ENCODE measurements at regions not wholly inside any gene's neighbourhood (a gene's known extent, or its start where the extent isn't known, plus 50 kb on each side); places are given as distances from the start of the nearest gene placed in this dataset.

DNA sequence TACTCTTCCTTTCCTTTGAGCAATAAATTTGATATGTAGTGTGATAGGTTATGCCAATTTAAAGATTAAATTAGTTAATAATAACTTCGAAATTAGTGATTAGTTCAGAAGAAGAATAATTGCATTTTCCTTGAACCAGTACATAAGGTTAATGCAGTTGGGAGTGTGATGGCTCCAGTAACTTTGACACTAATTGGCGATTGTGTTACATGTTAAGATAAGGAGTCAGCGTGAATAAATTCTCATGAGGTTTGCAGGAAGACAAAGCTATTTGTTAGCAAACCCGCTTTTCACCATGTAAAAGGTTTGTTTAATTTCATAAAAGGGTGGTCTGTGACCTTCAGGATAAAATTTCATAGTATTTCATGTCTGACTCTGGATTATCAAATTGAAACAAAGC lies 1226.8 kb downstream of the SLC16A7 start:
- peaks cover 7% of the 10 kb centered on the region for H3K9me3 Mint-ChIP-seq
- H3K4me1 Mint-ChIP-seq = no peaks in the 10 kb centered on the region
- no peaks in the 10 kb centered on the region for H3K27me3 Mint-ChIP-seq (ENCODE audit: low read depth)
- no peak overlapping the region for H3K4me3 Mint-ChIP-seq
- no peak for DNase-seq (ENCODE audit: low spot score in 2 of 2, unreplicated experiment in 2 of 2)
- no peak overlapping the region for H3K27ac Mint-ChIP-seq
- no peaks in the 10 kb centered on the region for H3K36me3 Mint-ChIP-seq
- TF ChIP-seq, protein P1, sequence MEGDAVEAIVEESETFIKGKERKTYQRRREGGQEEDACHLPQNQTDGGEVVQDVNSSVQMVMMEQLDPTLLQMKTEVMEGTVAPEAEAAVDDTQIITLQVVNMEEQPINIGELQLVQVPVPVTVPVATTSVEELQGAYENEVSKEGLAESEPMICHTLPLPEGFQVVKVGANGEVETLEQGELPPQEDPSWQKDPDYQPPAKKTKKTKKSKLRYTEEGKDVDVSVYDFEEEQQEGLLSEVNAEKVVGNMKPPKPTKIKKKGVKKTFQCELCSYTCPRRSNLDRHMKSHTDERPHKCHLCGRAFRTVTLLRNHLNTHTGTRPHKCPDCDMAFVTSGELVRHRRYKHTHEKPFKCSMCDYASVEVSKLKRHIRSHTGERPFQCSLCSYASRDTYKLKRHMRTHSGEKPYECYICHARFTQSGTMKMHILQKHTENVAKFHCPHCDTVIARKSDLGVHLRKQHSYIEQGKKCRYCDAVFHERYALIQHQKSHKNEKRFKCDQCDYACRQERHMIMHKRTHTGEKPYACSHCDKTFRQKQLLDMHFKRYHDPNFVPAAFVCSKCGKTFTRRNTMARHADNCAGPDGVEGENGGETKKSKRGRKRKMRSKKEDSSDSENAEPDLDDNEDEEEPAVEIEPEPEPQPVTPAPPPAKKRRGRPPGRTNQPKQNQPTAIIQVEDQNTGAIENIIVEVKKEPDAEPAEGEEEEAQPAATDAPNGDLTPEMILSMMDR (IDR thresholded peaks at IDR 0.05; ENCODE audit: unreplicated experiment) = no peak

DNA sequence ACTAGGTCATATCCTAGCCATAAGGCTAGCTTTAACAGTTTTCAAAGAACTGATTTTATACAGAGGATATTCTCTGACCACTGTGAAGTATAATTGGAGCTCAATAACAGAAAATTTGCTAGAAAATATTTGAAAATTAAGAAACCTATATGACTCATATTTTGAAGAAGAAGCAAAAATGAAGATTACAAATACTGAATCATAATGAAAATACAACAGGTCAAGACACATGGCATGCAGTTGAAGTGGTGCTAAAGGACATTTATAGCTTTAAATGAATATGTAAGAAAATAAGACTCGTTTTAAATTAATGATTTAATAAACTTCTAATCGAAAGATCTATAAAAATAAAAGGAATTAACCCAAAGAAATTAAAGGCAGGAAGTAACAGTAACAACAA lies 1234.6 kb downstream of the SLC16A7 start:
- H3K4me3 Mint-ChIP-seq = no peak overlapping the region
- DNase-seq (ENCODE audit: low spot score in 2 of 2, unreplicated experiment in 2 of 2) = no peak
- H3K27me3 Mint-ChIP-seq (ENCODE audit: low read depth) = no peaks in the 10 kb centered on the region
- H3K27ac Mint-ChIP-seq = no peak overlapping the region
- H3K36me3 Mint-ChIP-seq = no peaks in the 10 kb centered on the region
- TF ChIP-seq, protein P1 (IDR thresholded peaks at IDR 0.05; ENCODE audit: unreplicated experiment) = no peak
- no peaks in the 10 kb centered on the region for H3K9me3 Mint-ChIP-seq
- H3K4me1 Mint-ChIP-seq = no peaks in the 10 kb centered on the region

DNA sequence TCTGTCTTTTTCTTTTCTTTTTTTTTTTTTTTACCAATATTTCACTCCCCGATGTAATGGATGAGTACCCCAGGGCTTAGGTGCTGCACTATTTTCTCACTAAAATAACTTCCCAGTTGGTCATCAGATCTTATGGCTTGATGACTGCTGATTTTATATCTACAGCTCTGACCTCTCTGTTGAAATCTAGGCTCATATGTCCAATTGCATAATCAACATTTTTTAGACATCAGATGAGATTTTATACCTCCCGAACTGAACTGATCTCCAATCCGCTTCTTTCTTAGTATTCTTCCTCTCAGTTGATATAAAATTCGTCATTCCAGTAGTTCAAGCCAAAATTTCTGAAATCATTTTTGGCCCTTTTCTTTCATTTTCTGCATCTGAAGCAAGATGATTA lies 1236.5 kb downstream of the SLC16A7 start:
- no peaks in the 10 kb centered on the region for H3K4me1 Mint-ChIP-seq
- H3K36me3 Mint-ChIP-seq = no peaks in the 10 kb centered on the region
- DNase-seq (ENCODE audit: low spot score in 2 of 2, unreplicated experiment in 2 of 2) = no peak
- no peaks in the 10 kb centered on the region for H3K9me3 Mint-ChIP-seq
- TF ChIP-seq, protein P1 (IDR thresholded peaks at IDR 0.05; ENCODE audit: unreplicated experiment) = no peak
- H3K4me3 Mint-ChIP-seq = no peak overlapping the region
- H3K27ac Mint-ChIP-seq = no peak overlapping the region
- no peaks in the 10 kb centered on the region for H3K27me3 Mint-ChIP-seq (ENCODE audit: low read depth)

DNA sequence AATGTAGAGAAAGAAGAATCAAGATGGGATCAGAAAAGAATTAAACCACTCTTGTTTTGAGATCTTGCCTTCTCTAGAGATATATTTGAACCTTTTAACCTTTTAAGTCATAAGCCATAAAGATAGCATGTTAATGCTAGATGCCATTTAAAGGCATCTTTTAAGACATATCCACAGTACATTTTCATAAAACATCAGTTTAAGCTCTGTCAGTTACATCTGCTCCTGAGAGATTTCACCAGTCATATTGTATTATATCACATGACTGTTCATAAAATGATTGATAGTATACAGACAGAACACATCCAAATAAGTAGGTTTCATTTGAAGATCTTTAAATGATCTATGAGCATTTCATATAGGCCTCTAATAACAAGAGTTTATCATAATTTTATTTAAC lies 1238.5 kb downstream of the SLC16A7 start:
- Mint-ChIP-seq H3K9me3 (no peaks in the 10 kb centered on the region), H3K27me3 (ENCODE audit: low read depth) (no peaks in the 10 kb centered on the region), H3K36me3 (no peaks in the 10 kb centered on the region), H3K4me3 (no peak overlapping the region), H3K27ac (no peak overlapping the region), H3K4me1 (no peaks in the 10 kb centered on the region)
- TF ChIP-seq, protein P1 (IDR thresholded peaks at IDR 0.05; ENCODE audit: unreplicated experiment) = no peak
- no peak for DNase-seq (ENCODE audit: low spot score in 2 of 2, unreplicated experiment in 2 of 2)

DNA sequence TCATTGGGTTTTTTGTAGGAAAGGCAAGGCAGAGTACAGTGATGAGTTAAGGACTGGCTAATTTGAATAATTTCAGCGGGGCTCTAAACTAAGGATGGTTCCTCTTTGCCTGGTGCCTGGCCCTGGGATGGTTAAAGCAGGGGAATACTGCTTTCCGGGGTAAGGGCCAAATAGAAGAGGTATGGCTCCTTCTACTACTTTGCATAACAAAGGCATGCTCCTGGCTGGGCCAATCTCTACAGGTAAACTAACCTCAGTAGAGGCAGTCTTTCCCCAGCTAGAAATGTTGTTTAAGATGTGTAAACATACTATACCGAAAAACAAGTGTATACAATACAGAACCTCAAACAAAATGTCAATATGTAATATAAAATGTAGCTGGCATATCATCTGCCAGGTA lies 1239.0 kb downstream of the SLC16A7 start:
- no peaks in the 10 kb centered on the region for H3K4me1 Mint-ChIP-seq
- H3K4me3 Mint-ChIP-seq = no peak overlapping the region
- H3K27ac Mint-ChIP-seq = no peak overlapping the region
- TF ChIP-seq, protein P1 (IDR thresholded peaks at IDR 0.05; ENCODE audit: unreplicated experiment) = no peak
- no peaks in the 10 kb centered on the region for H3K36me3 Mint-ChIP-seq
- no peak for DNase-seq (ENCODE audit: low spot score in 2 of 2, unreplicated experiment in 2 of 2)
- H3K27me3 Mint-ChIP-seq (ENCODE audit: low read depth) = no peaks in the 10 kb centered on the region
- no peaks in the 10 kb centered on the region for H3K9me3 Mint-ChIP-seq

DNA sequence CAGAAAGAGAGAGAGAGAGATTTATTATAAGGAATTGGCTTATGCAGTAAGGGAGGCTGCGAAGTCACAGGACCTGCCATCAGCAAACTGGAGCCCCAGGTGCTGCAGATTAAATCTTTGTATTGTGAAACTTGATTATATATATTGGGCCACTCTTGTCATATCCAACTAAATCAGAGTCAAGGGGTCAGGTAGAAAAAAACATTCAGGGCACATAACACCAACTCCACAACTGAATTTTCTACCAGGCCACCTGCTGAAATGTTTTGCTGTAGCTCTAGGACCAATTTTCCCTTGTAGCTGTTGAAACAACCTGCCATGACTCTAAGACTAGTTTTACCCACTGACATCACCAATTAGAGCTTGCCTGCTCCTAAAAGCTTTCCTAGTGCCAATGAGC lies 1240.8 kb downstream of the SLC16A7 start:
- no peak overlapping the region for H3K4me3 Mint-ChIP-seq
- TF ChIP-seq, protein P1 (IDR thresholded peaks at IDR 0.05; ENCODE audit: unreplicated experiment) = no peak
- H3K27me3 Mint-ChIP-seq (ENCODE audit: low read depth) = no peaks in the 10 kb centered on the region
- no peaks in the 10 kb centered on the region for H3K4me1 Mint-ChIP-seq
- H3K9me3 Mint-ChIP-seq = no peaks in the 10 kb centered on the region
- H3K36me3 Mint-ChIP-seq = no peaks in the 10 kb centered on the region
- no peak for DNase-seq (ENCODE audit: low spot score in 2 of 2, unreplicated experiment in 2 of 2)
- H3K27ac Mint-ChIP-seq = no peak overlapping the region
